HUES48 (cell line): ENCODE measurements at regions not wholly inside any gene's neighbourhood (a gene's known extent, or its start where the extent isn't known, plus 50 kb on each side); places are given as distances from the start of the nearest gene placed in this dataset.
"Not testable (repeated sequence)": the region's sequence is repeated elsewhere in the genome, so short reads cannot be mapped to it uniquely, and the experiment has no call there.

Experiments
- H3K27ac ChIP-seq: one replicate; pipeline ENCODE4 v1.7.0; 2013; ENCODE audit warnings: low read depth, low read length, inconsistent platforms
- H3K27me3 ChIP-seq: 2 replicates; pipeline ENCODE4 v1.6.1; 2013; ENCODE audit warnings: mild to moderate bottlenecking, low read length; ENCODE audit not compliant: control insufficient read depth, insufficient read depth
- H3K36me3 ChIP-seq: 2 replicates; pipeline ENCODE4 v1.6.1; 2013; ENCODE audit warnings: low read length; ENCODE audit not compliant: control insufficient read depth, insufficient read depth
- H3K4me1 ChIP-seq: 2 replicates; pipeline ENCODE4 v1.6.1; 2013; ENCODE audit warnings: mild to moderate bottlenecking, low read length; ENCODE audit not compliant: control insufficient read depth, insufficient read depth
- H3K4me3 ChIP-seq: 2 replicates; pipeline ENCODE4 v1.5.1; 2013; ENCODE audit warnings: mild to moderate bottlenecking, low read depth, low read length
- H3K9ac ChIP-seq: 2 replicates; pipeline ENCODE4 v1.6.1; 2013; ENCODE audit warnings: mild to moderate bottlenecking, low read depth, low read length, moderate library complexity
- H3K9me3 ChIP-seq: 2 replicates; pipeline ENCODE4 v1.6.1; 2013; ENCODE audit warnings: low read length; ENCODE audit not compliant: control insufficient read depth, insufficient read depth

DNA sequence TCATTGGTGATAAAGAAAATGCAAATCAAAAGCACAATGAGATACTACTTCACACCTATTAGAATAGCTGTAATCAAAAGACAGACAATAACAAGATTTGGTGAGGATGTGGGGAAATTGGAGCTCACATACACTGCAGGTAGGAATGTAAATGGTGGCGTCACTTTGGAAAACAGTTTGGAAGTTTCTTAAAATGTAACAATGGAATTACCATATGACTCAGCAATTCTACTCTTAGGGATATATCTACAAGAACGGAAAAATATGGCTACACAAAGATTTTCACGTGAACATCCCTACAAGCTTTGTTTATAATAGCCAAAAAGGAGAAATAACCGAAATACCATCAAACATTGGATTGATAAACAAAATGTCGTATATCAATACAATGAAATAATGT is 270.4 kb downstream of the DOK5 start:
- H3K36me3 ChIP-seq: no peaks in the 10 kb centered on the region

DNA sequence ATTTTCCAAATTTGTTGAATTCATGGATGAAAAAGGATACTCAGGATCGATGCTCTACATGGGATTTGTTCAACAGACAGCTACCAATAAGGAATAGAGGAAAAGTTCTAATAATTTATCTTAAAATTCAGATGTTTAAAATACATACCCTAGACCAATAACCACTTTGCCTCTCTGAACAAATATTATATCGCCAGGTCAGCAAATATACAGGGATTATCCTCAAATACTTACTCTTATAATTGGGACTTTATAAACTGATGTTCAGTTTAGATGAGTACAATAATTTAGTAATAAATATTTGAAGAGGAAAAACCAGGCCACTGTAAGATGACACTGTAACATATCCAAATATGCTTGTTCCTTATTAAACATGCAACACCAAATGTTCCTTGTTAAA is 268.7 kb downstream of the DOK5 start:
- no peaks in the 10 kb centered on the region for H3K27me3 ChIP-seq
- no peaks in the 10 kb centered on the region for H3K36me3 ChIP-seq
- no peak overlapping the region for H3K27ac ChIP-seq
- no peak overlapping the region for H3K4me3 ChIP-seq
- peaks cover 7% of the 10 kb centered on the region; the same call in 1 of the 2 replicates for H3K4me1 ChIP-seq
- H3K9ac ChIP-seq: no peak overlapping the region
- H3K9me3 ChIP-seq: 0 out of 2 replicates have a peak, but pooled peaks cover 5% of the 10 kb centered on the region

More for the DNA sequence above, 270.4 kb downstream of the DOK5 start:
- Histone ChIP-seq H3K9me3 (0 out of 2 replicates have a peak, but pooled peaks cover 5% of the 10 kb centered on the region), H3K27ac (no peak overlapping the region), H3K9ac (no peak overlapping the region), H3K4me1 (peaks cover 7% of the 10 kb centered on the region; the same call in 1 of the 2 replicates), H3K4me3 (no peak overlapping the region), H3K27me3 (no peaks in the 10 kb centered on the region)

DNA sequence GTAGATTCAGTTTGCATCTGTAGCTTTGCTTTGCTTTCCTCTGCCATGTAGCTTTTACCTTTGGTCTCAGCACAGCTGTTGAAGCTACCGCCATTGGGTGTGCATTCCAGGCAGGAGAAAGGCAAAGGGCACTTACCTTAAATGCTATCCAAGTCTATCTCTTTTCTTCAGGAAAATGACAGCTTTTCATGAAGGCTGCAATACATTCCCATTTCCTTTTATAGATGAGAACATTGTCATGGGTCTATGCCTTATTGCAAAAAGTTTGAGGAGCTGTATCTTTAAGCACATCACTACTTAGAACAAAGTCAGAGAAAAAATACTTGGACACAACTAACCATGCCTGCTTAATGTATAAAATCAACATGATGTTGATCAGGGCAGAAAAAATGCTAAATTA is 266.8 kb downstream of the DOK5 start:
- H3K27ac ChIP-seq: no peak overlapping the region
- H3K27me3 ChIP-seq: no peaks in the 10 kb centered on the region
- peaks cover 7% of the 10 kb centered on the region; the same call in 1 of the 2 replicates for H3K4me1 ChIP-seq
- H3K9ac ChIP-seq: no peak overlapping the region
- H3K4me3 ChIP-seq: no peak overlapping the region
- 0 out of 2 replicates have a peak, but pooled peaks cover 3% of the 10 kb centered on the region for H3K9me3 ChIP-seq
- H3K36me3 ChIP-seq: no peaks in the 10 kb centered on the region

DNA sequence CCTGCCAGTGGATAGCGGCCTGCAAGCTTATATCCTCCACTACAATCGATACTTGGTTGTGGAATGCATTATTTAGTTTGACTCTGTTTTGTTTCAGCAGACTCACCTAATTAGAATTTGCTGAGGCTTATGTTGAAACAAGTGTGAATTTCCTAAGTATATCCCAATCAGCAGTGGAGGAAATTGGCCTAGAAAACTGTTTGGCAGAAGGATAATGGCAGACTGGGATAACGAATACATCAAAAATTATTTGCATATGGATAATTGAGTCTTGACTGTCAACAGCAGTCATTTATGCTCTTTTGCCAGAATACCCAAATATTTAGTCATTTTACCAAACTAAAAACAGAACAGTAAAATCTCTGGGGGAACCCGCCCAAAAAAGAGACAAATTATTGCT is 261.0 kb downstream of the DOK5 start:
- Histone ChIP-seq H3K4me3 (no peak overlapping the region), H3K9ac (no peak overlapping the region), H3K9me3 (no peaks in the 10 kb centered on the region), H3K36me3 (no peaks in the 10 kb centered on the region), H3K27me3 (no peaks in the 10 kb centered on the region), H3K4me1 (no peaks in the 10 kb centered on the region), H3K27ac (no peak overlapping the region)

DNA sequence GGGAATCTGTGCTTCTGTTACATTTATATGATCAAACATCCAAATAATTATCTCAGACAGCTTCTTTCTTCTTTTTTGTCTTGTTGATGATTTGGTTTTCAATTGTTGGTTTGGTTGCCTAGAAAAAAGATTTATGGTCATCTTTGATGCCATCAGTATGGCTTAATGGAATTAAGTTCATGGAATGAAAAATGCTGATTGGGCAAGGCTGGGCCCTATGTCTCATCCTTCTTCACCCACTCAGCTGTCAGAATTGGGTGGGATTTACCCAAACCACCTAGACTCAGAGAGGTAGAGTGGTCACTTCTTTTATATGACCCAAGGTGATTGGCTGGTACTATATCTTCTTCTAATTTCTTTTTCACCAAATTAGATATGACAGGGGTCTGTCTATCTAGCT is 258.3 kb downstream of the DOK5 start:
- Histone ChIP-seq H3K27ac (no peak overlapping the region), H3K4me1 (no peaks in the 10 kb centered on the region), H3K36me3 (no peaks in the 10 kb centered on the region), H3K9ac (no peak overlapping the region), H3K4me3 (no peak overlapping the region), H3K9me3 (no peaks in the 10 kb centered on the region), H3K27me3 (no peaks in the 10 kb centered on the region)

DNA sequence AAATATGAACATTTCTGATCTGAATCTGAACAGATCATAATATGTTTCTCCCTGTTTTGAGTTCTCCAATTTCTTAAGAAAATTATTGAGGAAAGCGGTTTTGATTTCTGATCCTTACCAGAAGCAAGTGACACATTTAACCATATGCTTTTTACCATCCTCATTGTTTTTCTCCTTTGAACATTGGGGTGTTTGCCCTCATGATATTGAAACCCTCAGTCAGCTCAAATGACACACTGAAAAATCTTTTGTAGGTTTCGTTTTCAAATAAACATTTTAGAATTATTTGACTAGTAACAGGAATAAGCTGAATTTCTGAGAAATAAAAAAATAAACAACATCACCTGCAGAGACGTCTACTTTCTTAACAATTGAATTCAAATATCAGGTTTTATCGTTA is 252.1 kb downstream of the DOK5 start:
- Histone ChIP-seq H3K9ac (no peak overlapping the region), H3K27me3 (no peaks in the 10 kb centered on the region), H3K9me3 (no peaks in the 10 kb centered on the region), H3K36me3 (no peaks in the 10 kb centered on the region), H3K4me3 (no peak overlapping the region), H3K4me1 (peaks cover 13% of the 10 kb centered on the region), H3K27ac (no peak overlapping the region)

DNA sequence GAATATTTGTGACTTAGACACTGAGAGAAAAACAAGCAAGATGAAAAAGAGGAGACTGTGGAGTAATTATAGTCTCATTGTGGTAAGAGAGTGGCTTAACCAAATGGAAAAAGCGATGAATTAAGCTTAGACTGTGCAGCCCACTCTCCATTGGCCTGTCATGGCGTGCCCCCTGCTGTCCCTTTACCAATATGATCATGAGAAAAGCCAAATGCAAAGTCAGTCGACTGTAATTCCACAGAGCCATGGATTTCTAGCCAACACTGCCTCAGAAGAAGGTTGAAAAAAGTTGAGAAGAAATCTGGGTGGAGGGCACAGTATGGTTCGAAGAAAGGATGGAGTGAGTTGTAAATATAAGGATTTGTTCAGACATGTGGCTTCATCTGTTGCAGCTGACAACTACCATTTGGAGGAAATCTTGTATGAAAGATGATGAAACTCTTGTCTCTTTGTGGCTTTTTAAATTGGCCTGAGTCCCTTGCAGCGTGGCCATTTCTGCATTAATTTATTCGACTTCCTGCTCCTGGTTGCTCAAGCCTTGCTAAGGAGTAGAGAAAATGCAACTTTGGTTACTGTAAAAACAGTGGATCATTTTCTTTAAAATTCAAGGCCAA is 251.4 kb downstream of the DOK5 start:
- Histone ChIP-seq H3K27ac (no peak overlapping the region), H3K9me3 (no peaks in the 10 kb centered on the region), H3K27me3 (no peaks in the 10 kb centered on the region), H3K9ac (no peak overlapping the region), H3K4me1 (peaks cover 16% of the 10 kb centered on the region), H3K36me3 (no peaks in the 10 kb centered on the region), H3K4me3 (no peak overlapping the region)

DNA sequence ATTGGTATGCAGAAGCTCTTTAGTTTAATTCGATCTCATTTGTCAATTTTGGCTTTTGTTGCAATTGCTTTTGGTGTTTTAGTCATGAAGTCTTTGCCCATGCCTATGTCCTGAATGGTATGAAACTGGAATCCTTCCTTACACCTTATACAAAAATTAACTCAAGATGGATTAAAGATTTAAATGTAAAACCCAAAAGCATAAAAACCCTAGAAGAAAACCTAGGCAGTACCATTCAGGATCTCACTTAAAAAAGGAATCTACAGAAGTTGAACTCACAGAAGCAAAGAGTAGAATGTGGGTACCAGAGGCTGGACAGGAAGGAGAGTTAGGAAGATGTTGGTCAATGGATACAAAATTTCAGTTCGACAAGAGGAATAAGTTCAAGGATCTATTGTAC is 249.9 kb downstream of the DOK5 start:
- not testable (repeated sequence) for H3K4me3 ChIP-seq, H3K9me3 ChIP-seq, H3K27ac ChIP-seq, H3K36me3 ChIP-seq, H3K27me3 ChIP-seq, H3K9ac ChIP-seq
- H3K4me1 ChIP-seq: peaks cover 18% of the 10 kb centered on the region

DNA sequence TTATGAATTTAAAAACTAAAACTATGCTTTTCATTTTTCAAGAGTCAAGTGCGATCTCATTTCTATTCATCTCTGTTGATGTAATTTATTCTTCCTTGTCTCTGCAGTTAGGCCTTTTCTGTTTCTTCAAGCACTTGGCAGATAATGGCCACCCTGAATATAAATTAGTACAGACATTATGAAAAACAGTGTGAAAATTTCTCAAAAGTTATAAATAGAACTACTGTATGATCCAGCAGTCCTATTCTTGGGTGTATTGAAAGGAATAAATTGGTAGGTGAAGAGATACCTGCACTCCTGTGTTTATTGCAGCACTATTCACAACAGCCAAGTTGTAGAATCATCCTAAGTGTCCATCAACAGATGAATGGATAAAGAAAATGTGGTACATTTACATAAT is 248.3 kb downstream of the DOK5 start:
- no peak overlapping the region for H3K9ac ChIP-seq
- peaks cover 18% of the 10 kb centered on the region for H3K4me1 ChIP-seq
- H3K9me3 ChIP-seq: no peaks in the 10 kb centered on the region
- H3K27ac ChIP-seq: no peak overlapping the region
- H3K36me3 ChIP-seq: no peaks in the 10 kb centered on the region
- H3K27me3 ChIP-seq: no peaks in the 10 kb centered on the region
- H3K4me3 ChIP-seq: no peak overlapping the region

DNA sequence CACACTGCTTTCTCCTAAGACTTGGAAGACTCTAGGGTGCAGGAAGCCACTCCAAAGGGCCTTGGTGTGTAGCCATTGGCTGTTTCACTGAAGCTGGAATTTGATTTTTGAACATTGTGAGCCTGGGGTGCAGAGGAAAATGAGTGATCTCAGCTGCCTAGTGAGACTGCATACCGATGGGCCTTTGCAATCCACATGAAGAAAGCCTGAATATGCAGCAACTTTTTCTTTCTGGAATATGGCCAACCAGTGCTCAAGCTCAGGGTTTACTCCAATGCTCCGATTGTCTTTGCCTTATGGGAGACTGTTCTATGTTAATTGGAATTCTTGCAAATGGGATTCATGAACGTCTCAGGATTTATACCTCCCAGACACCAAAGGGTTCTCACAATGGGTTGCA is 242.6 kb downstream of the DOK5 start:
- Histone ChIP-seq H3K36me3 (no peaks in the 10 kb centered on the region), H3K27me3 (no peaks in the 10 kb centered on the region), H3K9me3 (no peaks in the 10 kb centered on the region), H3K4me3 (no peak overlapping the region), H3K9ac (no peak overlapping the region), H3K4me1 (peaks cover 13% of the 10 kb centered on the region), H3K27ac (no peak overlapping the region)

DNA sequence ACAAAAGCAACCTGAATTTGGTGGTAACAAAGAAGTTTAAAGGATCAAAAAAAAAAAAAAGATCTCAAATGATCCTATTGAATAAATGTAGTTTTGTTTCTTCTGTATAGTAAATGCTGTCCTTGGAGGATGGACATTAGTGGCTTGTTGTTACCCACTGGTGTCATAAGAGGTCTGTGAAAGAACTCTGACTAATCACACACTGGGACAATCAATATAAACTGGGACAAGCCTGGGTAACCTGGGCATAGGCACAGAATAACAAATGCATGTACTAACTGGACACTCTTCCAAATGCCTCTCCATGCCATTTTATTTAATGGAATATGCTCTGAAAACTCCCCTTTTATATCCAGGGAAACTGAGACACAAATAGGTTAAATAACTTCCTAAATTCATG is 241.4 kb downstream of the DOK5 start:
- peaks cover 10% of the 10 kb centered on the region for H3K4me1 ChIP-seq
- no peaks in the 10 kb centered on the region for H3K9me3 ChIP-seq
- no peaks in the 10 kb centered on the region for H3K27me3 ChIP-seq
- H3K27ac ChIP-seq: no peak overlapping the region
- H3K9ac ChIP-seq: no peak overlapping the region
- H3K36me3 ChIP-seq: no peaks in the 10 kb centered on the region
- no peak overlapping the region for H3K4me3 ChIP-seq
